Right cardiac atrium (tissue), 5 donors: ENCODE measurements at regions not wholly inside any gene's neighbourhood (a gene's known extent, or its start where the extent isn't known, plus 50 kb on each side); places are given as distances from the start of the nearest gene placed in this dataset.

Experiments used
- ATAC-seq, 2 donors: fragments of 200-7000 bp; cut with Tn5 transposase; one replicate each; pipeline versions ENCODE4 v1.8.0 to v1.9.1; 2020; ENCODE audit warnings: moderate library complexity in 2 of 2, mild to moderate bottlenecking in 1 of 2
- DNase-seq, 3 donors: peaks; one replicate each; pipeline ENCODE4 v3.0.0-alpha.2; 2020
- H3K27ac ChIP-seq: one replicate; pipeline ENCODE4 v1.5.1; 2013; ENCODE audit warnings: mild to moderate bottlenecking, low read length, control low read depth, moderate library complexity
- H3K27me3 ChIP-seq: one replicate; pipeline ENCODE4 v1.6.1; 2013; ENCODE audit not compliant: control insufficient read depth, insufficient read depth
- H3K4me1 ChIP-seq: one replicate; pipeline ENCODE4 v1.6.1; 2013; ENCODE audit warnings: low read length; ENCODE audit not compliant: control insufficient read depth, insufficient read depth
- H3K4me3 ChIP-seq: one replicate; pipeline ENCODE4 v1.5.1; 2013; ENCODE audit warnings: low read length, control low read depth
- H3K9me3 ChIP-seq: one replicate; pipeline ENCODE4 v1.6.1; 2013; ENCODE audit warnings: low read length; ENCODE audit not compliant: control insufficient read depth
- WGBS: extraction: QIAGEN DNeasy Blood & Tissue Kit; methylation state at CpG from one replicate; pipeline ENCODE4 v1.1.7; 2013; 5-methylcytosine and 5-hydroxymethylcytosine counted together
- intact Hi-C, 4 donors: fragments of 100-400 bp; cut with DNase I; formaldehyde crosslinking; loops; one replicate each; pipeline versions ENCODE4 v1.11.0 to v1.14.0; 2022 to 2023
- donor health status: healthy with polysubstance abuse.
- donor health status: DM: no; HTN: yes; CAD: no.
- donor health status: DM: no; HTN: no; CAD: no.
- donor health status: DM: no; HTN: yes; CAD: no; lungs with severe emphysema.
- donor health status: DM: yes; HTN: yes; CAD: no.

DNA sequence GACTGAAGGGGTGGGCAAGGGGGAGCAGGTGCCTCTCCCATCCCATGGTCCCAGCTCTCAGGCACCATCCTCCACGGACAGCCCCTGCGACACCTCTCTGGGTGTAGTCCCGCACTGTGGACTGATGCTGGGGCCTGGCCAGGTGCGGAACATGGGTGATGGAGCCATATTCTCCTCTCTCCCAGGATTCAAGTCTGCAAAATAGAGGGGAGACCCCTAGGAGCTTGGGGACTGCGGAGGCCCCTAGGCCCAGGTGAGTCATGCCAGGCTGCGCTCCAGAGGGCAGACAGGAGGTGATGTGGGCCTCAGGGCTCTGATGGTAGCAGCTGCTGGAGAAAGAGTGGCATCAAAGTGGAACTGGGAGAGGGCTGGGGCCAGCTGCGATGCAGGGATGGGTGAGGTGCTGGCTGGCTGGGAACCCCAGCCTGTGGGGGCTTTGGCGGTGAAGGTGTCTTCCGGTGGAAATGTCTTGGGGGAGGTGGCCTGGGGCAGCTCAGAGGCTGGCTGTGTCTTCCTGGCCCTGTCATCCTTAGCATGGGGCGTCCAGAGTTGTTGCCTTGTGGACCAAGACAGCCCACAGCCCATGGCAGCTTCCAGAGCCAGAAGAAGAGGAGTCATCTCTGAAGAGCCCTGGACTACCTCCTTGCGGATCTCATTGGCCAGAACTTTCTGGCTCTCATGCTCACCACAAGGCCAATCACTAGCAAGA, 149.1 kb downstream of the KIF26A start:
- DNase-seq (peak; percentile 3 to 33 (median 29)), ATAC-seq (no peak)
- intact Hi-C loops, result no loop called here

DNA sequence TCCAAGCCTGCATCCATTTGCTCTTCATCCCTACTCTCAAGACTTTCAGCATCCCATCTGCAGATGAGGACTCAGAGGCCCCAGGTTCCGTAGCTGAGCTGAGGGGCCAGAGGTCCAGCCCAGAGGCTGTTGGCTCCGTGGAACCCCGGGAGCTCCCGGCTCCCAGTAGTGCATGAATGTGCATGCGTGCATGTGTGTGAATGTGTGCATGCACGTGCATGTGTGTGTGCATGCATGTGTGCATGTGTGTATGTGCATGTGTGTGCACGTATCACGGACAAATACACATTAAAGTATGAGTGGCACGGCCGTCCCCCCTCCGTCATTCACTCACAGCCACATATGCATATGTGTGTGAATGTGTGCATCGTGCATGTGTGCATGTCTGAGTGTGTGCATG, 149.9 kb downstream of the KIF26A start:
- H3K27me3 ChIP-seq, result no peaks in the 10 kb centered on the region
- peak in 2 of 3 donors; percentile 12 to 24 for DNase-seq
- H3K9me3 ChIP-seq, result no peaks in the 10 kb centered on the region
- no peak overlapping the region for H3K4me3 ChIP-seq
- H3K4me1 ChIP-seq, result no peaks in the 10 kb centered on the region
- intact Hi-C loops, result no loop called here
- no peak overlapping the region for H3K27ac ChIP-seq
- no peak for ATAC-seq
- WGBS, result 94% methylated on average over 12 of the region's 12 CpGs

More for the DNA sequence above, 149.1 kb downstream of the KIF26A start:
- Histone ChIP-seq H3K27ac (no peak overlapping the region), H3K4me3 (no peak overlapping the region), H3K27me3 (no peaks in the 10 kb centered on the region), H3K9me3 (no peaks in the 10 kb centered on the region), H3K4me1 (no peaks in the 10 kb centered on the region)
- WGBS, result 92% methylated on average over 11 of the region's 11 CpGs

DNA sequence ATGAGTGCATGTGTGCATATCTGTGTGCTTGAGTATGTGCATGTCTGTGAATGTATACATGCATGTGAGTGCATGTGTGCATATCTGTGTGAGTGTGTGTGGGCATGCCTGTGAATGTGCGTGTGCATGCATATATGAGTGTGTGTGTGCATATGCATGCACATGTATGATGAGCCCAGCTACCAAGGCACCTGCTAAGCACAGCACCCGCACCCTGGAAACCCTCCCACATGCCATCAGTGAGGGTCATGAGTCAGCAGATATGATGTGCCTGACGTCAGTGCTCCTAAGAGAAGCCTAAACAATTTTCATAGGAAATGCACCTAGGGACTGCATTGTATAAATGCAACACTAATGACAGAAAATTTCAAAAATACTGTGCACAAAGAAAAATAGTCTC, 151.1 kb downstream of the KIF26A start:
- ATAC-seq (no peak), DNase-seq (no peak)
- 47% methylated on average over 3 of the region's 3 CpGs for WGBS
- intact Hi-C loops, result no loop called here
- H3K27ac ChIP-seq, result no peak overlapping the region
- no peak overlapping the region for H3K4me3 ChIP-seq
- H3K27me3 ChIP-seq, result no peaks in the 10 kb centered on the region
- no peaks in the 10 kb centered on the region for H3K9me3 ChIP-seq
- no peaks in the 10 kb centered on the region for H3K4me1 ChIP-seq

DNA sequence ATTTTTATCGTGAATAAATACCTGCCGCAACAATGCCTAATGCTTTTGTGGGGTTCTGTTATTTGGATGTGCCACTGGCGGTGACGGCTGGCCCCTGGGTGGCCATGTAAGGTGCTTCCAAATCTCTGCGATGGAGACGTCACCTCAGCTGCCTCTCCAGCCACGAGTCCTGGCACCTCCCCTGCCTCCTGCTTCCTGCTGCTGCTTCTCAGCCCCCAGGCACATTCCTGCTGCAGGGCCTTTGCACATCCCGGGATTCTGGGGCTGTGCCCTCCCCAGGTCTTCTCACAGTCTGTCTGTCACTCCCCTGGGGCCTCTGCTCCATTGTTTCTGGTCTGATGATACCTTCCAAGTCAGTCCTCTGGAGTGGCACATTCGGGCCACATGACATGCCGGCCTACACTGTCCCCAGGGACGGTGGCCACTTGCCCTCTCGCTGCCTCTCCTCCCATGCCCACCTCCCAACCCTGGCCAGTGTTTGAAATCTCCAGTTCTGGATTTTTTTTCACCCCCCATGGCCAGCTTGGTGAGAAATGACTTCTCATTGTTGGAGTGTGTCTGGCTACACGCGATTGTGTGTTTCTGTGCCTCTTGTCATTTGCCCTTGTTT, 151.8 kb downstream of the KIF26A start:
- no peaks in the 10 kb centered on the region for H3K9me3 ChIP-seq
- no peaks in the 10 kb centered on the region for H3K27me3 ChIP-seq
- no peak overlapping the region for H3K27ac ChIP-seq
- no peaks in the 10 kb centered on the region for H3K4me1 ChIP-seq
- intact Hi-C loops, result no loop called here
- 67% methylated on average over 14 of the region's 14 CpGs for WGBS
- DNase-seq, result peak in 2 of 3 donors; percentile 1 to 33
- ATAC-seq, result no peak
- no peak overlapping the region for H3K4me3 ChIP-seq

DNA sequence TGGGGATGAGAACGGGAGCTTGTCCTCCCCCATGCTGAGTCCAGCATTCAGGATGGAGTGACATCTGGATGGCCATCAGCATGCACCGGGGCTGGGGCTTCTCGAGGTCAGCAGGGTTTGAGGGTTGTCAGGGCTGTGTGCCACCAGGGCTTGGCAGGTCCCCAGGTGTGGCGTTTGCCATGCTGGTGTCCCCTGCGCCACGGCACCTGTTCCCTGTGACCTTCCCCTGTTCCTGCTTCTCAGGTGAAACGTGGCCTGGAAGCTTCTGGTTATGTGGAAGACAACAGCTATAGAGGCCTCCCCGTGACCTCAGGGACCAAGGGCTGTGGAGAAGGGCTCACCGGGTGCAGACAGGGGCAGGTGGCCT, 152.4 kb downstream of the KIF26A start:
- intact Hi-C loops, result no loop called here
- no peak for ATAC-seq
- 77% methylated on average over 9 of the region's 9 CpGs for WGBS
- Histone ChIP-seq H3K4me1 (no peaks in the 10 kb centered on the region), H3K4me3 (no peak overlapping the region), H3K27me3 (no peaks in the 10 kb centered on the region), H3K9me3 (no peaks in the 10 kb centered on the region), H3K27ac (no peak overlapping the region)
- DNase-seq, result peak; percentile 3 to 42 (median 40)

DNA sequence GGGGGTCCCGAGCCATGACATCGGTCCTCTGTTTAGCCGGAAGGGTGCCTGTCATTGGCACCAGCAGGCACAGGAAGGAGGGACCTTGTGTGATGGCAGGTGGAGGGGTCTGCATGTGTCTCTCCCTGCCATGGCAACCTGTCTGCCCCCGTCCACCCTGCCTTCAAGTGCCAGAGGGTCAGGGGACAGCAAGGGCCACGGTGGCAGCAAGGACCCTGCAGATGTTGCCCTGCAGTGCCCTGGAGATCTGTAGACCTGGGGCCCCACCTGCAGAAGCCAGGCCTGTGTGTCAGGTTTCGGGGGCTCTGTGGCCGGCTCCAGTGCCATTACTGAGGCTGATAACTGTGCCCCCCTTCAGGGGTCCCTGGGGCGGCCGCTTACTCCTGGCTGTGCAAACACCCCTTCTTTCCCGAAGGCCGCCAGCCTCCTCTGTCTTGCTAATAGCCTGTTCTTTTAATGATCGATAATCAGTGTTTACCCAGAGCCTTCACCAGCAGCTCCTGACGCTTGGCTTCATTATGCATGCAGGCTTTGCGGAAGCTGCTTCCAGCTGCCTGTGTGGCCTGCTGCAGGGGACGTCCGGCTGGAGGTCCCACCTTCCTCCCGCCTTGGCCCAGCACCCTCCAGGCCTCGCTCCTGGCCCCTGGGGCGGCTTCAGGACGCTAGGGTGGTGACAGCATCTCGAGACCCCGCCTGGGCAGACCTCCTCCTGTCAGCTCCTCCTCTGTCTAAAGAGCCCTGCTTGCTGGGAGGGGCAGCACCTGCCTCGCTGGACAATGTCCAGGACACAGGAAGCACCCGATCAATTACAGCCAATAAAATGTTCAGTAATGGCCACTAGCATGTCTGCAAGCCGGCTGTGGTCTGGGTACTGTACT, 153.0 kb downstream of the KIF26A start:
- no peaks in the 10 kb centered on the region for H3K27me3 ChIP-seq
- intact Hi-C loops, result no loop called here
- WGBS, result 49% methylated on average over 25 of the region's 25 CpGs

DNA sequence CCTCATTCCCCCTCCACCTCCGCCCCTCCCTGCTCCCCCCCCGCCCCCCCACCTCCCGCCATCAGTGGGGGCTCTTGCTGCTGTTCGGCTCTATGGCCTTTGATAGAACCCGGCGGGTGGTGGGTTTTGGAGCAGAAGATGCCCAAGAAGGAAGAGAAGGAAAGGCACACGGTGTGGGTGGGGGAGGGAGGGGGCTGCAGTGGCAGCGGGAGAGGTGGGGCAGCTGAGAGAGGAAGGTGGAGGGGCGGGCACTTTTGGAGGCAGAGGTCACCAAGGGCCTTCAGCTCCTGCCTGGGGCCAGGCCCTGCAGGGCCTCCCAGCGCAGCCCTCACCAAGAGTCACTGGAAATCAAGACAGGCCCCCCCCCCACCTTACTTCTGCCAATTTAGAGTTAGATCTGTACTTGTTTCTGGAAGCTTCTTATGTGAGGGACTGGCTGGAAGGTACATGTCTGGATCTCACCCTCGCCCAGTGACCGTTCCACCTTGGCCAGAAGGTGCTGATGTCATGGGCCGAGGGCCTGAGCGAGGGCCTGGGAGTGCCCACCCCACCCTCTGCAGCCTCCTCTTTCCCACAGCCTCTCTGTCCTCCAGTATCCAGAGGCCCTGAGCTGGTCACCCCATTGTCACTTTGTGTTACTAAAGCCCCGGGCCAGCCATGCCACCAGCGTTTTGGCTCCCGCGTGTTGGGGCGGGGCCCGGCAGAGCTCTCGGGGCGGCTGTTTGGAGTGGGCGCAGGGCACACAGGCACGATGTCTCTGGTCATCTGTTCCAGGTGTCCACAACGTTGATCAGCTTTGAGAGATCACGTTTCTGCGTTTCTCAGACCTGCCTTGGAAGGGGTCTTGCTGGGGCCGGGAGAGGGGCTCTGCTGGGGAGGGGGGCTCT, 153.9 kb downstream of the KIF26A start:
- Histone ChIP-seq H3K27me3 (no peaks in the 10 kb centered on the region), H3K27ac (no peak overlapping the region)

More for the DNA sequence above, 153.0 kb downstream of the KIF26A start:
- peak; percentile 13 to 25 (median 19) for DNase-seq
- no peaks in the 10 kb centered on the region for H3K4me1 ChIP-seq
- H3K9me3 ChIP-seq, result no peaks in the 10 kb centered on the region
- H3K27ac ChIP-seq, result no peak overlapping the region
- ATAC-seq, result no peak
- H3K4me3 ChIP-seq, result no peak overlapping the region

DNA sequence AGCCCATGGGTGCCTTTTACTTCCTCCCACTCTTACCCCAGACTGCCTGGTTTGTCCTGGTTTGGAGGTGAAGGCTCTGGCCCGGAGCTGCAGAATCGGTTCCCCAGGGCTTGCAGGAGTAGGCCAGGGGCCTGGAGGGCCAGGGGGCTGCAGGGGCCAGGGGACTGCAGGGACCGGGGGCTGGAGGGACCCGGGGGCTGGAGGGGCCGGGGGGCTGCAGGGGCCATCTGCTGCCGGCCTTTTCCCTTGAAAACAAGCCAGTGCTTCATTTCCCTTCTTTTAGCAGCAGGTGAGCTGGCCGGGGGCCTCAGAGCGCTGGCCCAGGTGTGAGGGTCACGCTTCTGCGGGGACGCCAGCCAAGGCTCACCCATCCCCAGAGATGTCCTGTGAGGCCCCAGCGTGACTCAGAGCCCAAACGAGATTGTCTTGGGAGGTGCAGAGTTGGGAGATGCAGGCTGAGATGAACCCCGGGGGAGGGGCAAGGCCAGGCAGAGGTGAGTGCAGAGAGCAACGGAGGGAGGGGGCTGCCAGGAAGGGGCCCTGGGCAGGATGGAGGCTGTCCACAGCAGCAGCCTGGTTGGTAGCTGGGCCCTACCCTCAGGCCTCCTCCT, 154.9 kb downstream of the KIF26A start:
- H3K9me3 ChIP-seq, result no peaks in the 10 kb centered on the region
- ATAC-seq (no peak), DNase-seq (peak; percentile 6 to 45 (median 38))
- H3K27ac ChIP-seq, result no peak overlapping the region
- WGBS, result 48% methylated on average over 15 of the region's 15 CpGs
- no peaks in the 10 kb centered on the region for H3K4me1 ChIP-seq
- H3K4me3 ChIP-seq, result no peak overlapping the region
- H3K27me3 ChIP-seq, result no peaks in the 10 kb centered on the region
- intact Hi-C loops, result no loop called here

More for the DNA sequence above, 153.9 kb downstream of the KIF26A start:
- H3K9me3 ChIP-seq, result no peaks in the 10 kb centered on the region
- DNase-seq (peak; percentile 4 to 23 (median 16)), ATAC-seq (no peak)
- WGBS, result 68% methylated on average over 28 of the region's 28 CpGs
- H3K4me1 ChIP-seq, result no peaks in the 10 kb centered on the region
- intact Hi-C loops, result no loop called here
- no peak overlapping the region for H3K4me3 ChIP-seq

DNA sequence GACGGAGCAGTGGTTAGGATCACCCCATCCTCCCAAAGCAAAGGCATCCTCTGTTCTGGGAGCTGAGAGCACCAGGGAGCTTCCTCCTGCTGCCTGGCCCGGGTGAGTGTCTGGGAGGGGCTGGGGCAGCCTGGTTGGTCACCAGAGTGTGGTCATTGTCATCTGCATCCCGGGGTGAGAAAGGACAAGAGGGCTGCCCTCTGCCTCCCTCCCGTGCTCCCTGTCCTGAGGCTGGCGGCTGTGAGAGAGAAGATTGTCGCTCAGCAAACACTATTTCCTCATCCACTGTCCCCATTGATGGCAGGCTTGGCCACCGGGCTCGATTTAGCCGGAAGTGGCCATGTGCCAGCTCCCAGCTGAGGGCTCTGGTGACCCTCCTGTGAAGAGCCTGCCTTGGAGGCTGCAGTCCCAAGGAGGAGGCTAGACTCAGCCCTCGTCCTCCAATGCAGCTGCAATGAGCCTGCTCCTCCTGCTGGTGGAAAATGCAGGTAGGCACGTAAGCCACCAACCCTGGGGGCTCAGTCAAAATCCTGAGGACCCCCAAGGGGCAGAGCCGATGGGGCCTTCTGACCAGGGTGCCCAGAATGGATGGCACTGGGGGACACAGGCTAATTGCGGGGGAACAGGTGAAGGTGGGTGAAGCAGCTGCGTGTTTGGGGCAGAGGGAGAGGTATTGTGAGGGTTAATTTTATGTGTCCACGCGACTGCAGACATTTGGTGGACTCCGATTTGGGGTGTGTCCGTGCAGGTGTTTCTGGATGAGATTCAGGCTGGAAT, 155.7 kb downstream of the KIF26A start:
- Histone ChIP-seq H3K4me1 (no peaks in the 10 kb centered on the region), H3K9me3 (no peaks in the 10 kb centered on the region), H3K4me3 (no peak overlapping the region), H3K27ac (no peak overlapping the region), H3K27me3 (no peaks in the 10 kb centered on the region)
- intact Hi-C loops, result no loop called here
- ATAC-seq (no peak), DNase-seq (peak; percentile 10 to 48 (median 44))
- WGBS, result 52% methylated on average over 18 of the region's 18 CpGs

DNA sequence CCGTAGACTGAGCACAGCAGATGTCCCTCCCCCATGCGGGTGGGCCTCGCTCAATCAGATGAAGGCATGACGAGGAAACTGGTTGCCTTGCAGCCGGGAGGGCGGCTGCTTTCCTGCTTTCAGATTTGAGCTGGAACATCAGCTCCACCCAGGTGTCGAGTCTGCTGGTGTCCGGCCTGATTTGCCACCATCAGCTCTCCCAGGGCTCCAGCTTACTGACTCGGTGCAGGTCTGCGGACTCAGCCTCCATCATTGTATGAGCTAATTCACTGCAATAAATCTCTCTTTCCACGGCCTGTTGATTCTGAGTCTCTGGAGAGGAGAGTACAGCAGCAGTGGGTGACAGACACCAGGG, 156.2 kb downstream of the KIF26A start:
- peak in 1 of 2 donors; percentile 19 for ATAC-seq
- Histone ChIP-seq H3K27me3 (no peaks in the 10 kb centered on the region), H3K4me3 (no peak overlapping the region), H3K9me3 (no peaks in the 10 kb centered on the region), H3K4me1 (no peaks in the 10 kb centered on the region), H3K27ac (no peak overlapping the region)
- peak in 2 of 3 donors; percentile 22 to 29 for DNase-seq
- 77% methylated on average over 11 of the region's 11 CpGs for WGBS
- intact Hi-C loops, result no loop called here
